MM.1S (cell line): ENCODE measurements at regions not wholly inside any gene's neighbourhood (a gene's known extent, or its start where the extent isn't known, plus 50 kb on each side); places are given as distances from the start of the nearest gene placed in this dataset.

Experiments
- DNase-seq: peaks from one replicate; pipeline ENCODE4 v3.0.0-alpha.2; 2015
- H2AFZ ChIP-seq: fragments of 300-600 bp; sonication (generic); 2 replicates; pipeline ENCODE4 v1.6.0; 2016; ENCODE audit warnings: antibody characterized with exemption, low read length
- H3F3A ChIP-seq: fragments of 300-600 bp; sonication (generic); 2 replicates; pipeline ENCODE4 v1.6.1; 2016; ENCODE audit warnings: mild to moderate bottlenecking, antibody characterized with exemption, low read length, moderate library complexity, mixed read lengths; ENCODE audit not compliant: insufficient read depth
- H3K27ac ChIP-seq: fragments of 300-600 bp; sonication (generic); 2 replicates; pipeline ENCODE4 v1.5.1; 2016; ENCODE audit warnings: mild to moderate bottlenecking, low read length
- H3K27me3 ChIP-seq: fragments of 300-600 bp; sonication (generic); replicated peaks from 2 replicates; pipeline ENCODE4 v1.6.0; 2016; ENCODE audit warnings: low read length; ENCODE audit not compliant: insufficient read depth
- H3K36me3 ChIP-seq: fragments of 300-600 bp; sonication (generic); replicated peaks from 2 replicates; pipeline ENCODE4 v1.6.1; 2016; ENCODE audit warnings: mild to moderate bottlenecking, low read length, mixed read lengths; ENCODE audit not compliant: insufficient read depth
- H3K4me1 ChIP-seq: fragments of 300-600 bp; sonication (generic); 2 replicates; pipeline ENCODE4 v1.6.1; 2016; ENCODE audit warnings: low read length, mixed read lengths
- H3K4me2 ChIP-seq: fragments of 300-600 bp; sonication (generic); 2 replicates; pipeline ENCODE4 v1.6.0; 2016; ENCODE audit warnings: low read depth, low read length
- H3K4me3 ChIP-seq: fragments of 300-600 bp; sonication (generic); 2 replicates; pipeline ENCODE4 v1.5.1; 2016; ENCODE audit warnings: low read length, mixed read lengths
- H3K79me2 ChIP-seq: fragments of 300-600 bp; sonication (generic); 2 replicates; pipeline ENCODE4 v1.6.1; 2016; ENCODE audit warnings: mixed run types, low read length, mixed read lengths
- H3K9ac ChIP-seq: fragments of 300-600 bp; sonication (generic); 2 replicates; pipeline ENCODE4 v1.6.1; 2016; ENCODE audit warnings: low read length, mixed read lengths
- H3K9me2 ChIP-seq: fragments of 300-600 bp; sonication (generic); replicated peaks from 2 replicates; pipeline ENCODE4 v1.6.1; 2016; ENCODE audit warnings: mild to moderate bottlenecking, low read length, mixed read lengths; ENCODE audit not compliant: insufficient read depth
- H3K9me3 ChIP-seq: fragments of 300-600 bp; sonication (generic); replicated peaks from 2 replicates; pipeline ENCODE4 v1.6.1; 2016; ENCODE audit warnings: mild to moderate bottlenecking, low read length, mixed read lengths; ENCODE audit not compliant: insufficient read depth
- H4K20me1 ChIP-seq: fragments of 300-600 bp; sonication (generic); 2 replicates; pipeline ENCODE4 v1.6.1; 2016; ENCODE audit warnings: mild to moderate bottlenecking, low read length, moderate library complexity, mixed read lengths; ENCODE audit not compliant: insufficient read depth
- EZH2 ChIP-seq: fragments of 300-600 bp; sonication (generic); optimal IDR thresholded peaks from 2 replicates; pipeline ENCODE3; 2017; ENCODE audit warnings: low read depth, mild to moderate bottlenecking, antibody characterized with exemption, low read length, mixed read lengths
- EZH2phosphoT487 ChIP-seq: fragments of 300-600 bp; sonication (generic); IDR thresholded peaks from 2 replicates; pipeline ENCODE4 v1.6.1; 2018; ENCODE audit warnings: antibody characterized with exemption, low read length
- TF ChIP-seq, protein P1 (sequence below): fragments of 300-600 bp; sonication (generic); IDR thresholded peaks from 2 replicates; pipeline ENCODE4 v1.5.1; 2016; ENCODE audit warnings: antibody characterized with exemption, low read length, mixed read lengths

DNA sequence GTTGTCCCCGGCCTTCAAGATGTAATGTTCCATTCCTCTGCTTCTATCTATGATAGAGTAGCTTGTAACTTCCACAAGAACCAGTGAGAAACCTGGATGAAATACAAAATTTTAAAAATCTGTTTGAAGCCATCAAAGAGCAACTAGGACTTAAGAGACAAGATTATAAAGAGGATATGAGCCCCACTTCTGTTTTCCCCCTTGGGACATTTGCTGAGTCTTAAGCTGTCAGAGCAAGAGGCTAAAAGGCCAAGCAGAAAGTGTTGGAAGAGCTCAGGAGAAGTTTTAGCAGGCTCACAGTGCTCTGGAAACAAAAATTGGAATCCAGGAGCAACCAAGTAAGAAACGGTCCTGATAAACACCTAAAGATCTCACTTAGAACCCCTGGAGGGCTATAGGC lies 76.1 kb downstream of the ADRB2 start:
- H3K9ac ChIP-seq, result no peak overlapping the region
- no peaks in the 10 kb centered on the region for H3K9me2 ChIP-seq
- no peak overlapping the region for H2AFZ ChIP-seq
- no peaks in the 10 kb centered on the region for H3K79me2 ChIP-seq
- H3K4me3 ChIP-seq, result no peak overlapping the region
- H3F3A ChIP-seq, result no peaks in the 10 kb centered on the region
- no peaks in the 10 kb centered on the region for H4K20me1 ChIP-seq
- H3K27me3 ChIP-seq, result no peaks in the 10 kb centered on the region
- H3K27ac ChIP-seq, result no peak overlapping the region
- DNase-seq, result no peak
- no peaks in the 10 kb centered on the region for H3K36me3 ChIP-seq
- no peaks in the 10 kb centered on the region for H3K9me3 ChIP-seq
- TF ChIP-seq EZH2phosphoT487 (no peak), EZH2 (no peak)
- TF ChIP-seq, protein P1, sequence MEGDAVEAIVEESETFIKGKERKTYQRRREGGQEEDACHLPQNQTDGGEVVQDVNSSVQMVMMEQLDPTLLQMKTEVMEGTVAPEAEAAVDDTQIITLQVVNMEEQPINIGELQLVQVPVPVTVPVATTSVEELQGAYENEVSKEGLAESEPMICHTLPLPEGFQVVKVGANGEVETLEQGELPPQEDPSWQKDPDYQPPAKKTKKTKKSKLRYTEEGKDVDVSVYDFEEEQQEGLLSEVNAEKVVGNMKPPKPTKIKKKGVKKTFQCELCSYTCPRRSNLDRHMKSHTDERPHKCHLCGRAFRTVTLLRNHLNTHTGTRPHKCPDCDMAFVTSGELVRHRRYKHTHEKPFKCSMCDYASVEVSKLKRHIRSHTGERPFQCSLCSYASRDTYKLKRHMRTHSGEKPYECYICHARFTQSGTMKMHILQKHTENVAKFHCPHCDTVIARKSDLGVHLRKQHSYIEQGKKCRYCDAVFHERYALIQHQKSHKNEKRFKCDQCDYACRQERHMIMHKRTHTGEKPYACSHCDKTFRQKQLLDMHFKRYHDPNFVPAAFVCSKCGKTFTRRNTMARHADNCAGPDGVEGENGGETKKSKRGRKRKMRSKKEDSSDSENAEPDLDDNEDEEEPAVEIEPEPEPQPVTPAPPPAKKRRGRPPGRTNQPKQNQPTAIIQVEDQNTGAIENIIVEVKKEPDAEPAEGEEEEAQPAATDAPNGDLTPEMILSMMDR, result no peak
- H3K4me2 ChIP-seq, result no peak overlapping the region
- H3K4me1 ChIP-seq, result no peaks in the 10 kb centered on the region

DNA sequence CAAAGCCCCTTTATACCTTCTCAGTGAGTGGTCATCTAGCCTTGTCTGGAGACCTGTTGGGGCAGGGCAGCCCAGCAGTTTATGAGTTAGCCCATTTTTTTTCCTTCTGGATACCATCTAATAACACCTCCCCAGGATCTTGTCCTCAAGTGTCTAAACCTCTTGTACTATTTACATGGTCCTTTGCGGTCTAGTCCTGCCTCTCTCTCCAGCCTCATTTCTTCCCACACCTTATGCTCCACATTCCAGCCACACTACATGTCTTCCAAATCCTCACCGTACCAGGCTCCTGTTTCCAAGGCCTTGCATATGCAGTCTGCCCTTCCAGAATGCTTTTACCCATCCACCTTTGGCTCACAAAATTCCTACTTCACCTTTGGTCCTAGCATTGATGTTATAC lies 77.2 kb downstream of the ADRB2 start:
- Histone ChIP-seq H3K27me3 (no peaks in the 10 kb centered on the region), H3K9me3 (no peaks in the 10 kb centered on the region), H4K20me1 (no peaks in the 10 kb centered on the region), H3K79me2 (no peaks in the 10 kb centered on the region), H3K27ac (no peak overlapping the region), H3K9ac (no peak overlapping the region), H3K4me3 (no peak overlapping the region), H2AFZ (no peak overlapping the region), H3K36me3 (no peaks in the 10 kb centered on the region), H3K9me2 (no peaks in the 10 kb centered on the region), H3K4me2 (no peak overlapping the region), H3F3A (no peaks in the 10 kb centered on the region), H3K4me1 (no peaks in the 10 kb centered on the region)
- TF ChIP-seq, protein P1, result no peak
- no peak for TF ChIP-seq EZH2phosphoT487
- no peak for TF ChIP-seq EZH2
- DNase-seq, result no peak

DNA sequence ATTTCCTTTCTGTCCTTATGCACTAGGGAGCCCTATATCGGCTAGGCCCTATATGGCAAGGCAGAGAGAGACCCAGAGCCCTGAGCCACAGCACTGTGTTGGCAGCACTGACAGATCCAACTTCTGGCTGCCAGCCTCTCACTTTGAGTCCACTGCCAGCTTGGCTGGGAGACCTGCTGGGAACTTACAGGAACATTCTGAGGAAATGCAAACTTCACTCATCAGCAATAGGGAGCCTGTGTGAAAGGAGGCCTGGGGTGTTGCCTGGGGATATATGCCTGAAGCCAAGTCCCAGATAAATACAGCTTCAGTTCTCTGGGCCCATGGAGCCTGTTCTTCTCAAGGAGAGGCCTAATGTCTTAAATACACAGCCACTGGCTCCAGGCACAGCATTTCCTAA lies 78.0 kb downstream of the ADRB2 start:
- Histone ChIP-seq H3K27ac (no peak overlapping the region), H3K4me3 (no peak overlapping the region), H3K9ac (no peak overlapping the region), H3K9me2 (no peaks in the 10 kb centered on the region), H4K20me1 (no peaks in the 10 kb centered on the region), H3F3A (no peaks in the 10 kb centered on the region), H3K9me3 (no peaks in the 10 kb centered on the region), H3K36me3 (no peaks in the 10 kb centered on the region), H3K27me3 (no peaks in the 10 kb centered on the region), H2AFZ (no peak overlapping the region), H3K4me2 (no peak overlapping the region), H3K79me2 (no peaks in the 10 kb centered on the region), H3K4me1 (no peaks in the 10 kb centered on the region)
- TF ChIP-seq EZH2 (no peak), EZH2phosphoT487 (no peak)
- TF ChIP-seq, protein P1, result no peak
- no peak for DNase-seq
